HFF-Myc (cell line): ENCODE measurements at regions not wholly inside any gene's neighbourhood (a gene's known extent, or its start where the extent isn't known, plus 50 kb on each side); places are given as distances from the start of the nearest gene placed in this dataset.

Source experiments
- DNase-seq: peaks from one replicate; pipeline ENCODE4 v3.0.0-alpha.2; 2011; ENCODE audit warnings: low read depth; ENCODE audit errors: extremely low read depth
- H3K4me3 ChIP-seq: replicated peaks from 2 replicates; pipeline ENCODE4 v1.5.1; 2011; ENCODE audit warnings: low read depth, mild to moderate bottlenecking, control low read depth, low read length
- CTCF ChIP-seq: IDR thresholded peaks from 2 replicates; pipeline ENCODE4 v1.5.1; 2012; ENCODE audit warnings: mild to moderate bottlenecking, low read depth, low read length, control low read depth; ENCODE audit errors: missing control alignments

- DNase-seq: no peak
- no peak overlapping the region for H3K4me3 ChIP-seq
- TF ChIP-seq CTCF: no peak
These were observed 102.7 kb downstream of the GPR37 start for GRCh38 chr7:124662937-124663336.

GRCh38 chr7:124662372-124662771, 103.2 kb downstream of the GPR37 start:
- TF ChIP-seq CTCF: no peak
- no peak for DNase-seq
- no peak overlapping the region for H3K4me3 ChIP-seq

GRCh38 chr7:124655990-124656389, 109.6 kb downstream of the GPR37 start:
- no peak for TF ChIP-seq CTCF
- DNase-seq: no peak

GRCh38 chr7:124652237-124652636, 113.4 kb downstream of the GPR37 start:
- no peak overlapping the region for H3K4me3 ChIP-seq
- no peak for DNase-seq
- TF ChIP-seq CTCF: no peak

More at GRCh38 chr7:124655990-124656389, 109.6 kb downstream of the GPR37 start:
- H3K4me3 ChIP-seq: no peak overlapping the region

GRCh38 chr7:124651136-124651535, 114.5 kb downstream of the GPR37 start:
- no peak for DNase-seq
- H3K4me3 ChIP-seq: no peak overlapping the region
- TF ChIP-seq CTCF: no peak

- TF ChIP-seq CTCF: no peak
- no peak for DNase-seq
- H3K4me3 ChIP-seq: no peak overlapping the region
These were observed 116.1 kb downstream of the GPR37 start for GRCh38 chr7:124649397-124650014.

- no peak overlapping the region for H3K4me3 ChIP-seq
- no peak for DNase-seq
- no peak for TF ChIP-seq CTCF
These were observed 117.8 kb downstream of the GPR37 start for GRCh38 chr7:124647630-124648306.
